Activated CD4-positive, alpha-beta T cell treated with anti-CD3 and anti-CD28 coated beads, Interleukin-2, amount 50 U/mL, for 16 hours (primary cell): ENCODE measurements at regions not wholly inside any gene's neighbourhood (a gene's known extent, or its start where the extent isn't known, plus 50 kb on each side); places are given as distances from the start of the nearest gene placed in this dataset.
"Not testable (repeated sequence)": the region's sequence is repeated elsewhere in the genome, so short reads cannot be mapped to it uniquely, and the experiment has no call there.

Experiments used
- DNase-seq: peaks from one replicate; pipeline ENCODE4 v3.0.0-alpha.2; 2020

DNA sequence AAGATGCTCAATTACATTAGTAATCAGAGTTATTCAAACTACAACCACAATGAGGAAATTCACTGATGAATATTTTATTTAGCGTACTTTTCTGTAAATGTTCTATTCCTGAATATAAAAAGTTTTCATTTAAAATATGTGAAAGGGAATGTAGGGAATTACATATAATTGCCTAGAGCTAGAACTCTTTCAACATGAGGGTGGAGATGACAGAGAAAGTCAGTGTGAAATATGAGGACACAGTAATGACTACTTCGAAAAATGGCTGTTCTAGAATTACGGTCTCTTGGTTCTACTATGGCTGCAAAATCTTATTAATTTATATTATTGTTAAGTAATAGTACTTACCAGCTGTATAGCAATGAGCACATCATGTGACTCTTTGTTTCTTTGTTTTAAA lies 1647.4 kb upstream of the PIK3C3 start:
- no peak for DNase-seq

DNA sequence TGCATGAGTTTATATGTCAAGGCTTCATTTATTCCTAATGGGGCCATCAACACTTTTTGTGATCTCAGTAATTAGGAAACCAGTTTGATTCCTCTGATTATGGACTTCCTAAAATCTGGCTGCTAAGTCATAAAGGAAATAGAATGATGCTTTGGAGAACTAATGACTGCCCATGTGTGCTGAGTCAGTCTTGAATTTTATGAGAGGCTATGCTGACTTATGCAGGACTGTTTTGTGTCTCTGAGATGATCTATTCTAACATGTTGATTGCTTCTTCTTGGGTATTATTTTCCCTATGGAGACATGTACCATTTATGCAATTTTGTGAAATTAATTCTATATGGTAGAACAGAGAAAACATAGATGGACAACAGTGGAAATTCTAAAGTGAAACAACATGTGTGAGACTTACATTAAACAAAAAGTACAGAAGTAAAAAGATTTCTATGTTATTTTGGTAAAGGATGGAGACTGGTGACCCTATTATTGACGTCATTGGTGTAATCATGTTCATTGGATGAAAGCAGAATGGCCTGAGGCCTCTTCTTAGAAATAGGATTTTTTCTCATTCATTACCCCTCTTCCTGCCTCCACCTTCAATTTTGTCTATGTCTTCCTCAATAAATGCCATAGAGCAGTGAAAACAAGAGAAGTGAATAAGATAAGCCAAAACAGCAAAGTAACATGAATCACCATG lies 1658.2 kb upstream of the PIK3C3 start:
- no peak for DNase-seq

DNA sequence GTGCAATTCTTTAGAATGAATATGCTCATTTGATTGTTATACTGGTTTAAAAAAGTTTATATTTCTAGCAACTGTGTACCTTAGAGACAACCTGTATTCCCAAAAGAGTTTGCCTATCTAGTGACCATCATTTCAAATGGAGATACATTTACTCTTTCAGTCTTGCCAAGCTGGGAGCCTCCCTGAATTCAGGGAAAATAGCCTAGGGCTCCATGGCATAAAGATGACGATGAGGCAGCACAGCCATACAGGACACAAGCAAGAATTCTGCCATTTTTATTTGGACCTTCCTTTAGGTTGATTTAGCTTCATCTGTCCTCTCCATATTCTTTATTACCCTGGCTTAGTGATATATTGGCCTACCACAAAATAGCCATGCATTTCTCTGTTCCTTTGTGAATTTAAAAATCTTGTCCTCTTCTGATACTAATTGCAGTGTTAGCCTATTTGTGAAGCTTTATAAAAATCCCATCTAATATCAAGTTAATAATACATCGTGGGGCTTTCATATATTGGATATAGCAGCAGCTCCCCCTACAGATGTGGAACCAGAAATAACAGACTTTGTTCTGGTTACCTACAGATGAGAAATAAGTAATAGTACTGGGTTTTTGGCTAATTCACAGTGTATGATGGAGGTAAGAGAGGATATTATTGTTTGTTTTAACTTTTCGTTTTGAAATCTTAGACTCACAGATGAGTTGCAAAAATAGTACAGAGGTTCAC lies 1661.9 kb upstream of the PIK3C3 start:
- DNase-seq: no peak

DNA sequence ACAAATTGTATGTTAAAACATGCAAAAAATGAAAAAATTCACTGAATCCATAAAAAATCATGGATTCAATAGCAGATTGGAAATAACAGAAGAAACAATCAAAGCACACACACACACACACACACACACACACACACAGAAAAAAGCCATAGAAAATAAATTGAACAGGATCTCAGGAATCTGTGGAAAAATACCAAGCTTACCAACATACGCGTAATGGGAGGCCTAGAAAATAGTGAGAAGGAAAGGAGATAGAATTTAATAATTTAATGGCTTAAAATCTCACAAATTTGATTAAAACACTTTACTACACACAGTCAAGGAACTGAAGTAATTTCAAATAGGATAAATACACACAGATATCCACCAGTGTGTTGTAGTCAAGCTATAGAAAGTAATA lies 1671.5 kb upstream of the PIK3C3 start:
- DNase-seq: no peak

DNA sequence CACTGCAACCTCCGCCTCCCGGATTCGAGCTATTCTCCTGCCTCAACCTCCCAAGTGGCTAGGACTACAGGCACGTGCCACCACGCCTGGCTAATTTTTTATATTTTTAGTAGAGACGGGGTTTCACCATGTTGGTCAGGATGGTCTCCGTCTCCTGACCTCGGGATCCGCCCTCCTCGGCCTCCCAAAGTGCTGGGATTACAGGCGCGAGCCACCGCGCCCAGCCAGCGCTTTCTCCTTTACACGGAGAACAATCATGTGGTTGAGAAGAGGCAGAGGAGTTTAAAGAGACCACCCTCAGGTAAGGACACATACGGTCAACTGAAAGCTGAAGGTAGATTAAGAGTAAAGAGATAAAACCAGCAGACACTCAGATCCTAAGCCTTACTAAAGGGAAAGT lies 1673.7 kb upstream of the PIK3C3 start:
- not testable (repeated sequence) for DNase-seq

DNA sequence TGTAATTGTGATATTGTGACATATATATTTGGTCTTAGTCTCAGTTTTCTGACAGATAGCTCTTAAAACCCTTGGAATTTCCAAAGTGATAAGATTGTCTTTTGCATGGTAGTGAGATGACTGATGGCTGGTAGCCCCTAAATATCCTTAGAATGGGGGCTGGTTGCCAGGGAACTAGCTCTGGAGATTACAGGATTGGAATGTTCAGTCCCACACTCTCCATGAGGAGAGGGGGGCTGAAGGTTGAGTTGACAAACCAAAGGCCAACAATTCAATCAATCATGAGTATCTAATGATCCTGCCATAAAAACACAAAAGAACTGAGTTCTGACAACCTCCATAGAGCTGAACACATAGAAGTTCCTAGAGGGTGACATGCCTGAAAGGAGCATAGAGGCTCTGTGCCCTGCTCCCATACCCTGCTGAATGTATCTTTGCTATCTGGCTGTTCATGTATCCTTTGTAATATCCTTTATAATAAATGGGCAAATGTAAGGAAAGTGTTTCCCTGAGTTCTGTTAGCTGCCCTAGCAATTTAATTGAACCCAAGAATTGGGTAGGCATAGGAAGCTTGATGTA lies 1680.3 kb upstream of the PIK3C3 start:
- no peak for DNase-seq

DNA sequence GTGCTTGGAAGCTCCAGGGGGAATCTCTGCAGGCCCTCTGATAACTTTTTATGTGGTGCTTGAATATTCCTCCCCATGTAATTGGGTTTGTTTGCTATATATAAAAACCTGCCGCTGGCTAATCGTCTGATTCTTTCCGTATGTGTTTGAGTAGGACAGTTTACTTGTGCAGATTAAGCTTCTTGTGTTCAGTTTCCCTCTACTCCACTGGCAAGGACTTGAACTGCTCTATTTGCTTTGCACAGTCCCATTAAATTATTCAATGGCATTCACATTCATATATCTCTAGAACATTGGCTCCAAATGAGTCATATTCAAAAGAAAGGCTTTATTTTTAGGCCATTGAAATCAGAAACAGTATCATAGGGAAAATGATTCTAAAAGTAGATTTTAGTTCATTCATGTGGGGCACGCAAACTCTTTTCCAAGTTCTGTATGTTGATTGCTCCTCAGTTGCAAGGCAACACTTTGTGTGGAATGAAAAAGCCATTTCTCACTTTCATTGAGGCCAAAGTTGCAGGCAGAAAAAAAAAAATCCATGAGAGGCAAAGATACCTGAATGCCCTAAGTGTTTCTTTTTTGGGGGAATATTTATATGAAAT lies 1682.3 kb upstream of the PIK3C3 start:
- DNase-seq: no peak

DNA sequence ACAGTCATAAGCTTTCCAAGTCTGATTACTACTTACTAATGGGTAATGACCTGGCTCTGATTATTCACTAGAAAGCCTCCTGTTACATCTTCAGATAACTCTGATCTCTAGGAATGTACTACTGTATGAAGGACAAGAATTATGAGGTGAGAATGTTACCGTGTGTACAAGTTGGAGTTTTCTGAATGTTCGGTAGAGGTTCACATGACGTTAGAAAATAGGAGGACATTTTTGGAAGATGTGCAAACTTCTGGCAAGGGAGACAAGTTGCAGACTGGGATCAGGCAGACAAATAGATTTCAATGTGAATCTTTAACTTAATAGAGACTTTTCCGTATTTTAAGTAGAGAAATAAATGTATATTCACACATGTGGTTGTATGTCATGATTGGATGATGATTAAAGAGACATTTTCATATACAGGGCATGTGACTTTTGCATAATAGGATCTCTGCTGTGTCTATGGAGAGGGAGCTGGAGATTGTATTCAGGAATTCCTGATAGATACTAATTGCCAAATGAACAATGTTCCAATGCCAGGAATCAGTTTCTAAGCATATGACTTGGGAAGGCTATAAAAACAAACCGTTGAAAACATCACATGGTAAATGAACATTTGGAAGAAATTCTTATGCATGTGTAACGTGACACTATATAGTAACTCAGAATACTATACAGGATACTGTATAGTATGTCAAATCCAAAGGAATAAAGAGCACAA lies 1695.8 kb upstream of the PIK3C3 start:
- DNase-seq: no peak

DNA sequence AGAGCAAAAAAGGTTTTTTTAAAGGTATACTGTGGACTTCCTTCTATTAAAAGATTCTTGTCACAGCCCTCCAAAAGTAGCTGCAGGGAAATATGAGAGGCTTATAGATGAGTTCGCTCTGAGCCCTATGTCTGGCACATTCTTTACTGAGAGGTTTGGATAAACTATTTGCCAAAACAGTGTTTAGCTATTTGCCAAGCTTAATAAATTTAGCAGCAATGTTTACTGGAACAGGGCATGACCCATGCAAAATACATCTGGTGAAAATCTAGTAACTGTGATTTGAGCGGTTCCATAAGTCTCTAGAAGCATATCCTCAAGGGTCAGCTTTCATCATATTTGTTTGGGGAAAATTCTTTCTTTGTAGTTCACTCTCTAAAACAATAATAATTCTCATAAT lies 1696.7 kb upstream of the PIK3C3 start:
- no peak for DNase-seq

DNA sequence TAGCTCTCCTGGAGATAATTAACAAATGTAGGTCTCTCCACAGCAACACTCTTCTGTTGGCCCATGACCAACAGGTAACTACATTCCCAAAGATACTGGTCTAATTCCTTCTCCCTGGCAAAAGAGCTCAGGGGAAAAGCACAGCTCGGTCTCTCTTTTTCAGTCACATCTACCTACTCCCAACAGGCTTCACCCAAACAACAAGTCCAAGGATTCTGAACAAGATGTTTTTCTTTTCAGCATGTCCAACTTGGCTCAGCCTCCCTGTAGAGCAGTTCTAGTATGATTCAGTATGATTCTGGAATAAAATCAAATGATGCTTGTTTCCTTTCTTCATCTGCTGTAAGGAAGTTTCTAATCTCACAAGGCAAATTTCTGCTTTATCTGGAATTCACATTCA lies 1704.8 kb upstream of the PIK3C3 start:
- DNase-seq: no peak

DNA sequence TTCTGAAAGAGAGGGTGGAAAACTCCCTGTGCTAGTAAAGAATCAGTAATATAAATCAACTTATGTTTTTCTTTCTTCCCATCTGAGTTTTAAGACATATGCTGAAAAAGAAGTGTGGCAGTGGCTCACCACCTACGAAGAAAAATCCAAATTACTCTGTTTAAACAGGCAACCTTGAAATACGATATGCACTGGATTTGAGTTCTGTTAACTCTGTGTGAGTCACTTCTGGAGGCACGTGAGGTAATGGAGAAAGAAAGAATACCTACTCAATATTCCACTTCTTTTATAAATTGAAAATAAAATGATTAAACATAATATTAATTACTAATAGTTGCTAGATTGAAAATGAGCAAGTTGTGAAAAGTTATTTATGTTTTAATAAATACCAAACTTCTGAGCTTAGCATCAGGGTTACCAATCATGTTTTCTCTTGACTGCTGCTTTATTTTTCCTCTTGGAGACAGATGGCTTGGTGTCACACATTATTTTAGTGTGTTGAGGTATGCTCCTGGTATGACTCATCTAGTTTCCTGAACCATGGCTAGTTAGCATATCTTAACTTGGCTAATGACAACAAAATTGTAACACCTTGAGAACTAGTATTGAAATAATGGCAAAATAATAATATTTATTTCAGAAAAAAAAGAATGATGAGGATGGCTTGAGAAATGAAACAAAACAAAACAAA lies 1705.5 kb upstream of the PIK3C3 start:
- DNase-seq: no peak

DNA sequence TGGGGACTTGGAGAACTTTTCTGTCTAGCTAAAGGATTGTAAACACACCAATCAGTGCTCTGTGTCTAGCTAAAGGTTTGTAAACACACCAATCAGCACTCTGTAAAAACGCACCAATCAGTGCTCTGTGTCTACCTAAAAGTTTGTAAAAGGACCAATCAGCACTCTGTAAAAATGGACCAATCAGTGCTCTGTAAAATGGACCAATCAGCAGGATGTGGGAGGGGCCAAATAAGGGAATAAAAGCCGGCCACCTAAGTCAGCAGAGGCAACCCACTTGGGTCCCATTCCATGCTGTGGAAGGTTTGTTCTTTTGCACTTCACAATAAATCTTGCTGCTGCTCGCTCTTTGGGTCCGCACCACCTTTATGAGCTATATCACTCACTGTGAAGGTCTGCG lies 1709.4 kb upstream of the PIK3C3 start:
- DNase-seq: not testable (repeated sequence)

DNA sequence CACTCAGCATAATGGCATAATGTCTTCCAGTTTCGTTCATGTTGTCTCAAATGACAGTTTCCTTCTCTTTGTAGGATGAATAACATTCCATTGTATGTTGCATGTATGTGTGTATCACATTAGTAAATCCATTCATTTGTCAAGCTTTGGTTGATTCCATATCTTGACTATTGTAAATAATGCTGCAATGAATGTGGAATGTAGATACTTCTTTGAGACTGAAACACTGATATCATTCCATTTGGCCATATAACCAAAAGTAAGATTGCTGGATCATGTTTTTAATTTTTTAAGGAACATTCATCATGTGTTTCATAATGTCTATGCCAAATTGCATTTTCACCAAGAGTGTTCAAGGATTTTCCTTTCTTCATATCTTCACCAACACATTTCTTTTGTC lies 1711.4 kb upstream of the PIK3C3 start:
- DNase-seq: no peak

DNA sequence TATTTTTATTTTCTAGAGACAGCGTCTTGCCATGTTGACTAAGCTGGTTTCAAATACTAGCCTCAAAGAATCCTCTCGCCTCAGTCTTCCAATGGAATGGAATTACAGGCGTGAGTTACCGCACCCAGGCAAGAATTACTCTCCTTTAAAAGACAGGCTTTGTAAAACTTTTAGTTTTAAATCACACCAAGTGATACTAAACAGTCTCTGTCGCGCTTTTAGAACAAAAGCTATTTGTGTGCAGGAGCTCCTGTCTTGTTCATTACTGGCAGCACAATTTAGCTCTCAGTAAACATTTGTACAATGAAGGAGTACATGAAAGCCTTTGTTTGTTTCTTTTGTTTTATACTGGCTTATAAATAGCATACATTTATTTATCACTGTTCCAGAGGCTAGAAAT lies 1719.2 kb upstream of the PIK3C3 start:
- no peak for DNase-seq

DNA sequence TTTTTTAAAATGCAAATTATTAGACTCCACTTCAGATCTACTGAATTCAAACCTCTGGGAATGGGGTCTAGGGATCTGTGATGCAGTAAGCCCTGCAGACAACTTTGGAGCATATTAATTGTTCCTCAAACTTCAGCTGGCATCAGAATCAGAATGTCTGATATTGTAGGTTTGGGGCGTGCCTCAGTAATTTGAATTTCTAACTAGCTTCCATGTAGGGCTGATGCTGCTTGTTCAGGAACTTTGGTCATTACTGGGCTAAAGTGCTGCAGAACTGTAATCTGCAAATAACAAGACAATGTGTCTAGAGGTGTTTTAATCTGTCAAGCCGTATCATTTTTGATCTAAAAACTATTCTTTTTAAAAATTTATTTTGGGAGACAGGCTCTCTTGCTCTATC lies 1719.7 kb upstream of the PIK3C3 start:
- DNase-seq: no peak

DNA sequence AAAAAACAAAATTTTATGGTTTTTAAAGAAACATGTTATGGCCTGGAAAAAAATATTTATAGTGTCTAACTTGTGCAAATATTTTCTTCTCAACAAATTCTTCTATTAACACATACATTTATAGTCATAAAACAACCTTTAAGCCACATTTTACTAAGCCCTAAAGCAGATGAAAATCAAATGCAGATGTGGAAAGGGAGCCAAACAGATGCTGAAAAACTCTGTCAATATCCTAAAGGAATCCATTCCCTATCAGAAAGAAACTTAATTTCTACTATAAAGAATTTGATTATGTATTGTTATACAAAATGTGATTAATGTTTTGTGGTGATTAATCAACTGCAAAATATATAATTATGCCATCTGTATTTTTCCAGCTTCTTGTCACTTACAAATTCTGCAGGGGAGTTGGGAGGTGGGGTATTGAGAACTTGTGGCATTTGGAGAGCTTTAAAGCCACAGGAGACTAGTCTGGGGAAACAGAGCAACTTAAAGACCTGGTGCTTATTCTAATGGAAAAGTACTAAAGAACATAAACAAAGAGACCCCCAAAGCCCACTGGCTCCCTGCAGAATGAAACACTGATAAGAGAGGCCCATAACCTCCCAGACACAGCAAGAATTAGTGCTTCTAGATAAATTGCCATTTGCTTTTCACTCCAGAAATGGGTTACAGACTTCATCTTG lies 1721.0 kb upstream of the PIK3C3 start:
- DNase-seq: no peak

DNA sequence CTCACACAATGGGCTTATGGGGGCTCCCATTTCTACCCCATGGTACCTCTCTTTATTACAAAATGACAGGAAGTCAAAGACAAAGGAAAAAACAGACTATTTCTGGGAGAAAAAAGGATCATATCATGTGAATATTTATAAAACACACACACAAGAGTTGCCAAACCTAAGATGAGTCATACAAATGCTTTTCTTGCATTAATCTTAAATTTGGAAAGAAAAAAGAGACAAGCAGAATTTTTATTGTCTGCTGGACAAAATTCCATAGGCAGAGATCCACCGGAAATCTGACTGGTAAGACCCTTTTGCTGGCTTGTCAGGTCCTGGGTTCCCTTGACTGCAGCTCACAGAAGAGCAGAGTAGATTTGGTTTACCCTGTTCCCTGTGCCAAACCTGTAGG lies 1732.3 kb upstream of the PIK3C3 start:
- DNase-seq: no peak

DNA sequence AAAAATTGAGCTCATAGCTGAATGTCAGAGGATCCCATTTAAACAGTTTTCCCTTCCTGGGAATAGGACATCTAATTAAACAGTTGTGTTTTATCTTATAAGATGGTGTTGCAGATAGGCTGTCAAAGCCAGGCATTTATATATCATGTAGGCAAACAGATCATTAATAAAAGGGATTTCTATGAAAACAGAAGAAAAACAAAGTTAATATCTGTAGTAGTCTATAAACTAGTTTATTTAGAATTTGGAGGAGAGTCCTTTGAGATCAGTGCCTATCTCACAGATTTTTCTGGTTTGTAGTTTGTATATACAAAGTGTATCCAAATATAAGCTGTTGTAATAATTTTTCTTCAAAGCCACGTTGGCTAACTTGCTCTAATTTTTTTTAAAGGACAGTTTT lies 1738.2 kb upstream of the PIK3C3 start:
- DNase-seq: no peak

DNA sequence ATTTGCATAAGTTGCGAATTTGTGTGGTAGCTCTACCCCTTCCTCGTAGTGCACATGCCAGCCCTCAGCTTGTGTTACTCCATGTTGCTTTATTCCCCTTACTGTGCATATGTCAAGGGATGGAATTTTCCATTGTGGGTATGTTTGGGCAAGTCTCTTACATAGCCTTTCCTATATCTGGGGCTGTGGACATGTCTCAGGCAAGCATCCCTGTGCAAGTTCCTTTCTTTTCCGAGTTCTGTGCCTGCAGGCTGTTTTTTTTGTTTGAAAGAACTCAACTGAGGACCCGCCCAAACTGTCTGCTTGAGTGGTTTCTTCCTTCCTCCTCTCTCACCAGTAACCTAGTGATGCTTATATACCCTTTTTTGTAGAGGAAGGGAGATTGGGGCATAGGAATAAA lies 1739.1 kb upstream of the PIK3C3 start:
- no peak for DNase-seq

DNA sequence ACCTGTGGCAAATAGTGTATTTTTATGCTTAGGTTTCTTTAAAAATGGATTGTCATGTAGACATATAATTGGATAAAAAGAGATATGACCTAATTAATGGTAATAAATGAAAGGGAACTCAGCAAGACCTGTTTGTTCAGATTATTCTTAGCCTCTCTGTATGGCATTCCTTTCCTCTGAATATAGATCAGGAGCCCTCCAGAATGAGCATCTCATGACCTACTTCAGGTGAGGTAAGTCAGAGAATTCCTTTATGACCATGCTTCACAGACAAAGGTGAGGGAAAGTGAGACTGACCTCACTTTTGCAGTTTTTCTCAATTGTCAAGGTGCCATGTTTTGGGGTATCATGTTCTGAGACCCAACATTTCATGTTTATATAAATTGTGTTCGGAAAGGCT lies 1744.3 kb upstream of the PIK3C3 start:
- DNase-seq: no peak

DNA sequence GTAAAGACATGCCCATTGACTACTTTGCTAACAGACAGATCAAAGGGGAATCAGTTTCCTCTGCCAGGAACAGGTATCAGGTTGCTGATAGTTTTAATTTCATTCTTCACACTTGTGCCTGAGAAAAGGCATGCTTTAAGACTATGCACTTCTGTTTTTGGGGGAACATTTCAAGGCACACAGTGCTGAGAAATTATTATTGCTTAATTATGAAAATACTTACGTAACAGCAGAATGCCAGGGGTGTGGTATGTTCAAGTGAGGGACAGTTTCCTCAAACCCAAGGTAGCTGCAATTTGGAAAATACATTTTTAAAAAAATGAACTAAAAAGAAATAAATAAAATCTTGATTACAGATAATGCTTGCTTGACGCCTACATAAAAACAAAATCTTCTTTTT lies 1746.1 kb upstream of the PIK3C3 start:
- no peak for DNase-seq

DNA sequence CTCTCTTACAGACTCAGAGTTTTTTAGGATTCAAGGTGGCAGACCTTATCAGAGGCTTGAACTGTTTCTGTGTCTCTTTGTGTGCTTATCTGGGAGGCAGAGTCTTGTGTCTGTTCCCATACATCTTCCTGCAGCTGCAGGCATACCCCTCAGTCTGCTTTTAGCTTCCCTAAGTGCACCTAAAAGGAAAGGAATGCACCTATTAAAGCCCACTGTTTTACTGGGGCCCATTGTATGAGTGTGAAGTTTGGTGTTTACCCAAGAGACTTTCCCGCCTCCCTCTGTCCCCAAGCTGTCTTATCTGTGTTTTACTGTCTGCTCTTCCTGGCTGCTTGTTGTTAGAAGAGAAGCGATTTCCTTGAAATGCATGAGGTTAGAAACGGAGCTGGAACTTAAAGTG lies 1757.3 kb upstream of the PIK3C3 start:
- no peak for DNase-seq
